Immature natural killer cell (primary cell): ENCODE measurements at regions not wholly inside any gene's neighbourhood (a gene's known extent, or its start where the extent isn't known, plus 50 kb on each side); places are given as distances from the start of the nearest gene placed in this dataset.
"Not testable (repeated sequence)": the region's sequence is repeated elsewhere in the genome, so short reads cannot be mapped to it uniquely, and the experiment has no call there.

Experiments
- DNase-seq, 3 donors: peaks; one replicate each; pipeline ENCODE4 v3.0.0; 2022; ENCODE audit warnings: mixed read lengths in 1 of 3
- H3K27ac Mint-ChIP-seq, 6 donors: one replicate each; pipeline ENCODE4 v1.8.0; 2020; ENCODE audit warnings: mixed read lengths in 6 of 6, mild to moderate bottlenecking in 5 of 6, inconsistent platforms in 4 of 6, moderate library complexity in 3 of 6
- H3K27me3 Mint-ChIP-seq, 3 donors: one replicate each; pipeline ENCODE4 v1.8.0; 2020 to 2021; ENCODE audit warnings: low read depth in 3 of 3, mild to moderate bottlenecking in 3 of 3, mixed read lengths in 3 of 3, moderate library complexity in 3 of 3, inconsistent platforms in 1 of 3
- H3K36me3 Mint-ChIP-seq, 3 donors: one replicate each; pipeline ENCODE4 v1.8.0; 2020; ENCODE audit warnings: mixed read lengths in 3 of 3, inconsistent platforms in 2 of 3, mild to moderate bottlenecking in 2 of 3
- H3K4me1 Mint-ChIP-seq, 2 donors: one replicate each; pipeline ENCODE4 v1.8.0; 2020; ENCODE audit warnings: inconsistent platforms in 2 of 2, mild to moderate bottlenecking in 2 of 2, mixed read lengths in 2 of 2, moderate library complexity in 1 of 2
- H3K4me3 Mint-ChIP-seq, 5 donors: one replicate each; pipeline ENCODE4 v1.8.0; 2020; ENCODE audit warnings: mild to moderate bottlenecking in 5 of 5, mixed read lengths in 5 of 5, inconsistent platforms in 3 of 5, moderate library complexity in 3 of 5
- H3K9me3 Mint-ChIP-seq, 6 donors: one replicate each; pipeline ENCODE4 v1.8.0; 2020; ENCODE audit warnings: mild to moderate bottlenecking in 6 of 6, mixed read lengths in 6 of 6, inconsistent platforms in 4 of 6, moderate library complexity in 3 of 6

- Mint-ChIP-seq H3K4me3 (no peak overlapping the region), H3K9me3 (peaks cover 0 to 8% (median 4%) of the 10 kb centered on the region in 6 donors), H3K27me3 (peaks cover 0 to 1% (median 0%) of the 10 kb centered on the region in 3 donors), H3K4me1 (no peaks in the 10 kb centered on the region), H3K27ac (no peak overlapping the region), H3K36me3 (no peaks in the 10 kb centered on the region)
- DNase-seq: no peak
These were observed 488.2 kb downstream of the RBFOX1 start for GRCh38 chr16:7820816-7821215.

- no peak for DNase-seq
- H3K4me3 Mint-ChIP-seq: no peak overlapping the region
- H3K36me3 Mint-ChIP-seq: no peaks in the 10 kb centered on the region
- H3K9me3 Mint-ChIP-seq: peaks cover 0 to 24% (median 9%) of the 10 kb centered on the region in 6 donors
- peaks cover 0 to 4% (median 0%) of the 10 kb centered on the region in 3 donors for H3K27me3 Mint-ChIP-seq
- no peaks in the 10 kb centered on the region for H3K4me1 Mint-ChIP-seq
- no peak overlapping the region for H3K27ac Mint-ChIP-seq
These were observed 473.2 kb downstream of the RBFOX1 start for GRCh38 chr16:7805686-7806396.

GRCh38 chr16:7804635-7805195 lies 472.1 kb downstream of the RBFOX1 start:
- DNase-seq: no peak
- H3K4me3 Mint-ChIP-seq: no peak overlapping the region
- H3K27me3 Mint-ChIP-seq: peaks cover 0 to 4% (median 2%) of the 10 kb centered on the region in 3 donors
- peaks cover 0 to 35% (median 7%) of the 10 kb centered on the region in 6 donors for H3K9me3 Mint-ChIP-seq
- H3K36me3 Mint-ChIP-seq: no peaks in the 10 kb centered on the region
- H3K4me1 Mint-ChIP-seq: no peaks in the 10 kb centered on the region
- H3K27ac Mint-ChIP-seq: no peak overlapping the region

GRCh38 chr16:7792346-7792745 lies 459.7 kb downstream of the RBFOX1 start:
- Mint-ChIP-seq H3K4me3 (no peak overlapping the region), H3K27me3 (peaks cover 0 to 2% (median 0%) of the 10 kb centered on the region in 3 donors)

GRCh38 chr16:7791028-7791590 lies 458.5 kb downstream of the RBFOX1 start:
- Mint-ChIP-seq H3K27ac (no peak overlapping the region), H3K4me3 (no peak overlapping the region), H3K4me1 (no peaks in the 10 kb centered on the region), H3K9me3 (peaks cover 0 to 18% (median 2%) of the 10 kb centered on the region in 6 donors), H3K36me3 (no peaks in the 10 kb centered on the region), H3K27me3 (peaks cover 0 to 2% (median 0%) of the 10 kb centered on the region in 3 donors)
- DNase-seq: no peak

More at GRCh38 chr16:7792346-7792745, 459.7 kb downstream of the RBFOX1 start:
- no peak for DNase-seq
- Mint-ChIP-seq H3K4me1 (no peaks in the 10 kb centered on the region), H3K36me3 (no peaks in the 10 kb centered on the region), H3K27ac (no peak overlapping the region), H3K9me3 (peaks cover 0 to 15% (median 2%) of the 10 kb centered on the region in 6 donors)

- DNase-seq: no peak
- no peaks in the 10 kb centered on the region for H3K27me3 Mint-ChIP-seq
- peaks cover 2 to 44% (median 15%) of the 10 kb centered on the region in 6 donors for H3K9me3 Mint-ChIP-seq
- no peak overlapping the region for H3K4me3 Mint-ChIP-seq
- H3K36me3 Mint-ChIP-seq: no peaks in the 10 kb centered on the region
- no peak overlapping the region for H3K27ac Mint-ChIP-seq
- H3K4me1 Mint-ChIP-seq: no peaks in the 10 kb centered on the region
These were observed 442.4 kb downstream of the RBFOX1 start for GRCh38 chr16:7775072-7775488.

- Mint-ChIP-seq H3K4me3 (no peak overlapping the region), H3K36me3 (no peaks in the 10 kb centered on the region), H3K27me3 (no peaks in the 10 kb centered on the region), H3K27ac (no peak overlapping the region), H3K4me1 (no peaks in the 10 kb centered on the region), H3K9me3 (peaks cover 2 to 40% (median 12%) of the 10 kb centered on the region in 6 donors)
- no peak for DNase-seq
These were observed 440.1 kb downstream of the RBFOX1 start for GRCh38 chr16:7772722-7773121.

- peaks cover 3 to 39% (median 9%) of the 10 kb centered on the region in 6 donors for H3K9me3 Mint-ChIP-seq
- DNase-seq, H3K27ac Mint-ChIP-seq, H3K4me1 Mint-ChIP-seq, H3K36me3 Mint-ChIP-seq, H3K4me3 Mint-ChIP-seq, H3K27me3 Mint-ChIP-seq: not testable (repeated sequence)
These were observed 436.4 kb downstream of the RBFOX1 start for GRCh38 chr16:7769091-7769490.

GRCh38 chr16:7765079-7765550 lies 432.5 kb downstream of the RBFOX1 start:
- no peak for DNase-seq
- Mint-ChIP-seq H3K27me3 (peaks cover 0 to 4% (median 0%) of the 10 kb centered on the region in 3 donors), H3K4me1 (no peaks in the 10 kb centered on the region), H3K9me3 (peaks cover 0 to 21% (median 8%) of the 10 kb centered on the region in 6 donors), H3K27ac (no peak overlapping the region), H3K36me3 (no peaks in the 10 kb centered on the region), H3K4me3 (no peak overlapping the region)

GRCh38 chr16:7763111-7763510 lies 430.5 kb downstream of the RBFOX1 start:
- Mint-ChIP-seq H3K9me3 (peaks cover 0 to 22% (median 7%) of the 10 kb centered on the region in 6 donors), H3K36me3 (no peaks in the 10 kb centered on the region), H3K4me1 (no peaks in the 10 kb centered on the region), H3K4me3 (no peak overlapping the region), H3K27ac (no peak overlapping the region), H3K27me3 (peaks cover 0 to 5% (median 0%) of the 10 kb centered on the region in 3 donors)
- no peak for DNase-seq
